ENCODE measurements at regions not wholly inside any gene's neighbourhood (a gene's known extent, or its start where the extent isn't known, plus 50 kb on each side); places are given as distances from the start of the nearest gene placed in this dataset.

DNA sequence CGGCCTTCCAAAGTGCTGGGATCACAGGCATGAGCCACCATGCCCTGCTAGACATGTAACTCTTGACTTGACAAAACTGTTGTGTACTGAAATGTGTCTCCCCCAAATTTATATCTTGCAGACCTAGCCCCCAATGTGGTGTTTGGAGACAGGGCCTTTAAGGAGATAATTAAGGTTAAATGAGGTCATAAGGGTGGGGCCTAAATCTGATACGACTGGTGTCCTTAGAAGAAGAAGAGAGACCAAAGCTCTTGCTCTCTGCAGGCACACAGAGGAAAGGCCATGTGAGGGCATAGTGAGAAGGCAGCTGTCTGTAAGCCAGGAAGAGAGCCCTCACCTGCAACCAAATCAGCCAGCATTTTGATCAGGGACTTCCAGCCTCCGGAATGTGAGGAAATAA lies 361.3 kb downstream of the SV2B start:
- no peak for TF ChIP-seq EP400 (IDR thresholded peaks at IDR 0.05)
- TF ChIP-seq XRCC4 (IDR thresholded peaks at IDR 0.05; ENCODE audit: extremely low read depth, insufficient read depth, insufficient read length), result no peak
- TF ChIP-seq, protein P1, sequence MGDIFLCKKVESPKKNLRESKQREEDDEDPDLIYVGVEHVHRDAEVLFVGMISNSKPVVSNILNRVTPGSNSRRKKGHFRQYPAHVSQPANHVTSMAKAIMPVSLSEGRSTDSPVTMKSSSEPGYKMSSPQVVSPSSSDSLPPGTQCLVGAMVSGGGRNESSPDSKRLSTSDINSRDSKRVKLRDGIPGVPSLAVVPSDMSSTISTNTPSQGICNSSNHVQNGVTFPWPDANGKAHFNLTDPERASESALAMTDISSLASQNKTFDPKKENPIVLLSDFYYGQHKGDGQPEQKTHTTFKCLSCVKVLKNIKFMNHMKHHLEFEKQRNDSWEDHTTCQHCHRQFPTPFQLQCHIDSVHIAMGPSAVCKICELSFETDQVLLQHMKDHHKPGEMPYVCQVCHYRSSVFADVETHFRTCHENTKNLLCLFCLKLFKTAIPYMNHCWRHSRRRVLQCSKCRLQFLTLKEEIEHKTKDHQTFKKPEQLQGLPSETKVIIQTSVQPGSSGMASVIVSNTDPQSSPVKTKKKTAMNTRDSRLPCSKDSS (IDR thresholded peaks at IDR 0.05; ENCODE audit: low read depth, partially characterized antibody), result no peak
- TF ChIP-seq ZNF282 (CRISPR knock-in tag; IDR thresholded peaks at IDR 0.05), result no peak
- no peak for TF ChIP-seq MEIS2 (IDR thresholded peaks at IDR 0.05; ENCODE audit: partially characterized antibody)
- TF ChIP-seq HOXB6 (CRISPR knock-in tag; IDR thresholded peaks at IDR 0.05; ENCODE audit: borderline replicate concordance), result no peak
- TF ChIP-seq KAT8 (IDR thresholded peaks at IDR 0.05; ENCODE audit: low read depth), result no peak
- TF ChIP-seq, protein P2, sequence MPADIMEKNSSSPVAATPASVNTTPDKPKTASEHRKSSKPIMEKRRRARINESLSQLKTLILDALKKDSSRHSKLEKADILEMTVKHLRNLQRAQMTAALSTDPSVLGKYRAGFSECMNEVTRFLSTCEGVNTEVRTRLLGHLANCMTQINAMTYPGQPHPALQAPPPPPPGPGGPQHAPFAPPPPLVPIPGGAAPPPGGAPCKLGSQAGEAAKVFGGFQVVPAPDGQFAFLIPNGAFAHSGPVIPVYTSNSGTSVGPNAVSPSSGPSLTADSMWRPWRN (IDR thresholded peaks at IDR 0.05; ENCODE audit: low read depth), result no peak
- no peak for TF ChIP-seq MTA2 (IDR thresholded peaks at IDR 0.05; ENCODE audit: low read depth)
- TF ChIP-seq, protein P3, sequence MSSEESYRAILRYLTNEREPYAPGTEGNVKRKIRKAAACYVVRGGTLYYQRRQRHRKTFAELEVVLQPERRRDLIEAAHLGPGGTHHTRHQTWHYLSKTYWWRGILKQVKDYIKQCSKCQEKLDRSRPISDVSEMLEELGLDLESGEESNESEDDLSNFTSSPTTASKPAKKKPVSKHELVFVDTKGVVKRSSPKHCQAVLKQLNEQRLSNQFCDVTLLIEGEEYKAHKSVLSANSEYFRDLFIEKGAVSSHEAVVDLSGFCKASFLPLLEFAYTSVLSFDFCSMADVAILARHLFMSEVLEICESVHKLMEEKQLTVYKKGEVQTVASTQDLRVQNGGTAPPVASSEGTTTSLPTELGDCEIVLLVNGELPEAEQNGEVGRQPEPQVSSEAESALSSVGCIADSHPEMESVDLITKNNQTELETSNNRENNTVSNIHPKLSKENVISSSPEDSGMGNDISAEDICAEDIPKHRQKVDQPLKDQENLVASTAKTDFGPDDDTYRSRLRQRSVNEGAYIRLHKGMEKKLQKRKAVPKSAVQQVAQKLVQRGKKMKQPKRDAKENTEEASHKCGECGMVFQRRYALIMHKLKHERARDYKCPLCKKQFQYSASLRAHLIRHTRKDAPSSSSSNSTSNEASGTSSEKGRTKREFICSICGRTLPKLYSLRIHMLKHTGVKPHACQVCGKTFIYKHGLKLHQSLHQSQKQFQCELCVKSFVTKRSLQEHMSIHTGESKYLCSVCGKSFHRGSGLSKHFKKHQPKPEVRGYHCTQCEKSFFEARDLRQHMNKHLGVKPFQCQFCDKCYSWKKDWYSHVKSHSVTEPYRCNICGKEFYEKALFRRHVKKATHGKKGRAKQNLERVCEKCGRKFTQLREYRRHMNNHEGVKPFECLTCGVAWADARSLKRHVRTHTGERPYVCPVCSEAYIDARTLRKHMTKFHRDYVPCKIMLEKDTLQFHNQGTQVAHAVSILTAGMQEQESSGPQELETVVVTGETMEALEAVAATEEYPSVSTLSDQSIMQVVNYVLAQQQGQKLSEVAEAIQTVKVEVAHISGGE (CRISPR knock-in tag; IDR thresholded peaks at IDR 0.05), result no peak
- no peak for TF ChIP-seq ADNP (tag; IDR thresholded peaks at IDR 0.05)
- no peak for TF ChIP-seq SREBF2 (CRISPR knock-in tag; IDR thresholded peaks at IDR 0.05)
- Histone ChIP-seq H3K27ac (ENCODE audit: extremely low read depth, low read depth, low read length) (no peak overlapping the region), H2AFZ (ENCODE audit: low read depth, low read length) (no peak overlapping the region), H3K4me1 (replicated peaks in 1 of 2; ENCODE audit: control insufficient read depth in 2 of 2, insufficient read depth in 2 of 2, low read length in 2 of 2) (peaks cover 0 to 6% of the 10 kb centered on the region in 2 experiments; a peak in 1 of 5 replicates), H3K36me3 (ENCODE audit: control insufficient read depth, insufficient read depth, low read length) (no peaks in the 10 kb centered on the region), H4K20me1 (replicated peaks; ENCODE audit: control insufficient read depth, insufficient read depth, low read length) (no peaks in the 10 kb centered on the region), H3K9me3 (replicated peaks; ENCODE audit: control insufficient read depth, insufficient read depth, low read depth, low read length) (no peaks in the 10 kb centered on the region), H3K4me2 (ENCODE audit: insufficient read depth, low read length) (no peak overlapping the region), H3K9ac (ENCODE audit: insufficient read depth in 1 of 2, low read depth in 2 of 2, low read length in 2 of 2) (no peak overlapping the region), H3K79me2 (ENCODE audit: control insufficient read depth, insufficient read depth, low read length) (no peaks in the 10 kb centered on the region), H3K4me3 (no peak overlapping the region), H3K9me1 (ENCODE audit: control insufficient read depth, insufficient read depth, low read length) (no peaks in the 10 kb centered on the region), H3K27me3 (ENCODE audit: control insufficient read depth in 2 of 2, insufficient read depth in 2 of 2, low read length in 2 of 2) (no peaks in the 10 kb centered on the region)
- FAIRE-seq, result no peak
- no peak for ATAC-seq
- intact Hi-C loops (cut with micrococcal nuclease) (no loop called here), in situ Hi-C loops (cut with MboI) (no loop called here)
- POLR2A ChIA-PET, result interaction anchor here (1.2 kb wide), 1 partner anchor 24 kb away, joined by 3 read pairs; no protein-coding TSS in a partner anchor
- WGBS (ENCODE audit: insufficient coverage, low coverage, missing lambda C conversion rate), result 31% methylated on average over 3 of the region's 3 CpGs
- CTCF ChIA-PET (ENCODE audit: low intra/inter-chr PET ratio), result no interaction called here
- BruUV-seq (replicated peaks), result no TSS peak
- no peak for DNase-seq (ENCODE audit: extremely low read depth in 1 of 4, low spot score in 3 of 4)
